Type B pancreatic cell (in vitro differentiated cells): ENCODE measurements at regions not wholly inside any gene's neighbourhood (a gene's known extent, or its start where the extent isn't known, plus 50 kb on each side); places are given as distances from the start of the nearest gene placed in this dataset.

Source experiments
- DNase-seq: peaks from one replicate; pipeline ENCODE4 v3.0.0; 2021; ENCODE audit warnings: mixed read lengths; ENCODE audit not compliant: unreplicated experiment; ENCODE audit errors: extremely low spot score
- H3K27ac Mint-ChIP-seq: 2 replicates; pipeline ENCODE4 v1.8.0; 2021; ENCODE audit warnings: mild to moderate bottlenecking, mixed read lengths
- H3K27me3 Mint-ChIP-seq: 2 replicates; pipeline ENCODE4 v1.8.0; 2021; ENCODE audit warnings: mixed read lengths
- H3K36me3 Mint-ChIP-seq: 2 replicates; pipeline ENCODE4 v1.8.0; 2021; ENCODE audit warnings: mixed read lengths
- H3K4me1 Mint-ChIP-seq: one replicate; pipeline ENCODE4 v1.8.0; 2021; ENCODE audit warnings: mixed read lengths; ENCODE audit not compliant: unreplicated experiment
- H3K4me3 Mint-ChIP-seq: 2 replicates; pipeline ENCODE4 v1.8.0; 2021; ENCODE audit warnings: mild to moderate bottlenecking, mixed read lengths
- H3K9me3 Mint-ChIP-seq: 2 replicates; pipeline ENCODE4 v1.8.0; 2021; ENCODE audit warnings: mixed read lengths
- CTCF ChIP-seq: fragments of 200-600 bp; sonication (generic); conservative IDR thresholded peaks from 2 replicates; pipeline ENCODE4 v1.5.0; 2021; ENCODE audit warnings: antibody characterized with exemption, mild to moderate bottlenecking

- H3K36me3 Mint-ChIP-seq, result no peaks in the 10 kb centered on the region
- H3K27ac Mint-ChIP-seq, result no peak overlapping the region
Observed at GRCh38 chr13:102977471-102977870, 88.7 kb downstream of the SLC10A2 start.

DNA sequence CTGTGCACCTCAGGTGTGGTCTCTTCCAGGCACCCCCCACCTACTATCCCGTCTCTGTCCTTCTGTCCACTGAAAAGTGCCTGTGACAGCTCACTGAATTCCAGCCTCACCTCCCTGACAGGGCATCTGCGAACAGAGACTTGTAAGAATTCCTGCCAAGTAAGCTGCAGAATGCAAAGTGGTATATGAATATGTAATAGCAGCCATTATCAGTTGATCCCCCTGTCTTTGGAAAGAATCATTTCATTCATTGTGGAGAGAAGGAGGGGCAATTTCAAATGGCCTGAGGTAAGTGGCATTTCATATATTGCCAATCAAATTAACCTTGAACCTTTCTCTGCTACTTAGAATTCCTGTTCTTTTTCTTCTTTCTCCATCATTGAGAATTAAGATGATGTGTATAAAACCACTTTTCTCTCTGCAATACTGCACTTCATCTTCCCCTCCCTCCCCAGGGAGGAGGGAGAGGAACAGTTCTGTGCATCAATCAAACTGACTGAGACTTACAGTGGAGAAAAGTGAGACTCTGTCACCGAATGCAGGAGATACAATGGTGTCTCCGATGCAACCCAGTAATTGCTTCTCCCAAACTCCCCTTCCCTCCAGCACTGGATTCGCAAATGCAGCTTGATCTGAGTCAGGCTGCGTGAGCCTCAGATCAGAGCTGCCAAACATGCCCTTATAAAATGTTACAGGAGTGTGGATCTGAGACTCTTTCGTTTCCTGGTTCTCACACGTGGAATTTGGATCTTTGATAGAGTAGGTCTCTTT, 91.7 kb downstream of the SLC10A2 start:
- Mint-ChIP-seq H3K4me3 (peak overlapping the region; percentile 30), H3K36me3 (no peaks in the 10 kb centered on the region), H3K9me3 (no peaks in the 10 kb centered on the region), H3K4me1 (peaks cover 19% of the 10 kb centered on the region), H3K27ac (peak overlapping the region; percentile 6), H3K27me3 (no peaks in the 10 kb centered on the region)
- no peak for TF ChIP-seq CTCF
- no peak for DNase-seq

More at GRCh38 chr13:102977471-102977870, 88.7 kb downstream of the SLC10A2 start:
- Mint-ChIP-seq H3K9me3 (no peaks in the 10 kb centered on the region), H3K4me3 (no peak overlapping the region), H3K4me1 (peaks cover 30% of the 10 kb centered on the region), H3K27me3 (no peaks in the 10 kb centered on the region)
- DNase-seq, result no peak
- no peak for TF ChIP-seq CTCF

DNA sequence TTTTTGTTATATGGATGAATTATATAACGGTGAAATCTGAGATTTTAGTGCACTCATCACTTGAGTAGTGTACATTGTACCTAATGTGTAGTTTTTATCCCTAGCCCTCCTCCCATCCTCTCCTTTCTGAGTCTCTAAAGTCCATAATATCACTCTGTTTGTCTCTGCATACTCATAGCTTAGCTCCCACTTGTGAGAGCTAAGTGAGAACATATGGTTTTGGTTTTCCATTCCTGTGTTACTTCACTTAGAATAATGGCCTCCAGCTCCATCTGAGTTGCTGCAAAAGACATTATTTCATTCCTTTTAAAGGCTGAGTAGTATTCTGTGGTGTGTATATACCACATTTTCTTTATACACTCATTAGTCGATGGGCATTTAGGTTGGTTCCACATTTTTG, 94.0 kb downstream of the SLC10A2 start:
- TF ChIP-seq CTCF, result no peak
- no peaks in the 10 kb centered on the region for H3K9me3 Mint-ChIP-seq
- DNase-seq, result no peak

DNA sequence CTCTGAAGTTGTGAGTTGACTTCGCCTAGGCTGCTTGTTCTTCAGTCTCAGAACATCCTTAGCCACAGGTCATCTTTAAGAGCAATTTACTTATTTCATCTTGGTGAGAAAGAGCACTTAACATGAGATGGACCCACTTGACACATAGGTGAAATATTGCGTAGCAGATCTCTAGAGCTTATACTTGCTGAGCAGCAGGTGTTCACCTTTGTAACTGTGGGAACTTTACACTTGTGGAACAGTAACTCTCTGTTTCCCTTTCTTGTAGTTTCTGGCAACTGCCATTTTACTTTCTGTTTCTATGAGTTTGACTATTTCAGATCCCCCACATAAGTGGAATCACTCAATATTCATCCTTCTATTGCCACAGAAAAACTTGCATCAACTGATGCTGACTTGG, 95.7 kb downstream of the SLC10A2 start:
- H3K27me3 Mint-ChIP-seq, result no peaks in the 10 kb centered on the region
- no peak overlapping the region for H3K4me3 Mint-ChIP-seq
- peaks cover 19% of the 10 kb centered on the region for H3K4me1 Mint-ChIP-seq
- no peaks in the 10 kb centered on the region for H3K9me3 Mint-ChIP-seq
- no peak overlapping the region for H3K27ac Mint-ChIP-seq
- TF ChIP-seq CTCF, result no peak
- H3K36me3 Mint-ChIP-seq, result no peaks in the 10 kb centered on the region
- no peak for DNase-seq

More for the DNA sequence above, 94.0 kb downstream of the SLC10A2 start:
- Mint-ChIP-seq H3K4me3 (no peak overlapping the region), H3K27me3 (no peaks in the 10 kb centered on the region), H3K4me1 (peaks cover 19% of the 10 kb centered on the region), H3K36me3 (no peaks in the 10 kb centered on the region), H3K27ac (no peak overlapping the region)

DNA sequence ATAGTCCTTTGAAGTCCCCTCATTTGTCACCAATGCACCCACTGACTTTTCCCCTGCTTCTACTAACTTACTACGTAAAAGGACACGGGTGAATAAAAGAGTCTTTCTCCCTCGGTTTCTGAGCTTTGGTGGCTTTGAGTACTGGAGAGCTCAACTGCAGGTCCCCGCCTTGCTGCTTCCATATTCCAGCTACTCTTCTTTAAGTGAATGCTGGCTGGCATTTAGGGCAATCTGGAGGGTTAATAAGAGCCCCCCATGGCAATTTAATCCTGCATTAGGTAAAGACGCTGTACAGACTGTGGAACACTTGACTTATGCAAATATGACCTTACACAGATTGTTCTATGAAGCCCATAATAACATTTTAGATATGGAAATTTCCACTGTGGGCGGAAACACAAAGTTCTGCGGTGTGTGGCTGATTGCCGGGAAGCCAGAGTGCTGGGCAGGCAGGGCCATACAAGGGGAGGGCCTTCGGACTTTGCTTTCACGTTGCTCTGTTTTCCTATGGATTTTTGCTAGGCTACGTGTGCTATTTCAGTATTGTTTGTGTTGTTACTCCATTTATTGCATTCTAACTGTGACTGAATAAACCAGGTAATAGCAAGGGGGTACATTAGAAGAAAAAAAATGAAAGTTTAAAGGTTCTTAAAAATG, 97.5 kb downstream of the SLC10A2 start:
- Mint-ChIP-seq H3K9me3 (no peaks in the 10 kb centered on the region), H3K27me3 (no peaks in the 10 kb centered on the region), H3K4me3 (no peak overlapping the region), H3K27ac (no peak overlapping the region), H3K36me3 (no peaks in the 10 kb centered on the region), H3K4me1 (peaks cover 5% of the 10 kb centered on the region)
- no peak for TF ChIP-seq CTCF
- DNase-seq, result no peak
